SU-DHL-6 (cell line): ENCODE measurements at regions not wholly inside any gene's neighbourhood (a gene's known extent, or its start where the extent isn't known, plus 50 kb on each side); places are given as distances from the start of the nearest gene placed in this dataset.
"Not testable (repeated sequence)": the region's sequence is repeated elsewhere in the genome, so short reads cannot be mapped to it uniquely, and the experiment has no call there.

Experiments
- H2AFZ ChIP-seq: fragments of 200-600 bp; sonication (generic); 2 replicates; pipeline ENCODE4 v1.6.1; 2014; ENCODE audit warnings: low read depth, mild to moderate bottlenecking, moderate library complexity, mixed read lengths, antibody characterized with exemption, low read length; ENCODE audit not compliant: severe bottlenecking
- H3F3A ChIP-seq: fragments of 200-600 bp; shearing (Covaris generic); 2 replicates; pipeline ENCODE4 v1.6.0; 2016; ENCODE audit warnings: antibody characterized with exemption, mild to moderate bottlenecking; ENCODE audit not compliant: insufficient read depth
- H3K27ac ChIP-seq: fragments of 200-600 bp; sonication (generic); 2 replicates; pipeline ENCODE4 v1.5.1; 2016; ENCODE audit warnings: low read depth, mild to moderate bottlenecking, low read length, moderate library complexity, mixed read lengths
- H3K27me3 ChIP-seq: fragments of 200-600 bp; sonication (generic), shearing (Covaris generic); 2 replicates; pipeline ENCODE4 v1.6.0; 2014; ENCODE audit warnings: mild to moderate bottlenecking, low read length
- H3K36me3 ChIP-seq: fragments of 200-600 bp; sonication (generic); 2 replicates; pipeline ENCODE4 v1.6.1; 2014; ENCODE audit warnings: mild to moderate bottlenecking, low read length, mixed read lengths
- H3K4me2 ChIP-seq: fragments of 300-600, 200-600 bp; shearing (Covaris generic), sonication (generic); 2 replicates; pipeline ENCODE4 v1.6.0; 2014; ENCODE audit warnings: low read length, low read depth, mild to moderate bottlenecking; ENCODE audit not compliant: poor library complexity, severe bottlenecking
- H3K4me3 ChIP-seq: fragments of 200-600 bp; sonication (generic); 2 replicates; pipeline ENCODE4 v1.5.1; 2014; ENCODE audit warnings: antibody characterized with exemption, low read length, mild to moderate bottlenecking, mixed read lengths; ENCODE audit not compliant: insufficient read depth, poor library complexity, severe bottlenecking
- H3K79me2 ChIP-seq: fragments of 200-600 bp; sonication (generic); 2 replicates; pipeline ENCODE4 v1.6.1; 2014; ENCODE audit warnings: mild to moderate bottlenecking, low read length, moderate library complexity; ENCODE audit not compliant: insufficient read depth
- H3K9ac ChIP-seq: fragments of 200-600 bp; sonication (generic); 2 replicates; pipeline ENCODE4 v1.7.0; 2014; ENCODE audit warnings: mild to moderate bottlenecking, low read length
- H3K9me2 ChIP-seq: fragments of 200-600 bp; sonication (generic); replicated peaks from 2 replicates; pipeline ENCODE4 v1.6.1; 2014; ENCODE audit warnings: low read length; ENCODE audit not compliant: insufficient read depth
- H3K9me3 ChIP-seq: fragments of 200-600 bp; sonication (generic); 2 replicates; pipeline ENCODE4 v1.6.1; 2014; ENCODE audit warnings: low read length, mixed read lengths; ENCODE audit not compliant: insufficient read depth
- H4K20me1 ChIP-seq: fragments of 200-600 bp; sonication (generic); 2 replicates; pipeline ENCODE4 v1.6.1; 2014; ENCODE audit warnings: low read depth, mild to moderate bottlenecking, antibody characterized with exemption, low read length, moderate library complexity, mixed read lengths
- EZH2phosphoT487 ChIP-seq: fragments of 200-600 bp; sonication (generic), shearing (Covaris generic); conservative IDR thresholded peaks from 2 replicates; pipeline ENCODE4 v1.6.1; 2018; ENCODE audit warnings: mild to moderate bottlenecking, antibody characterized with exemption, low read length, moderate library complexity, mixed read lengths
- TF ChIP-seq, protein P1 (sequence below): fragments of 200-600 bp; sonication (generic); IDR thresholded peaks from one replicate; pipeline ENCODE4 v1.5.1; 2017; ENCODE audit warnings: antibody characterized with exemption, mild to moderate bottlenecking, low read length, moderate library complexity; ENCODE audit not compliant: insufficient read depth, poor library complexity, severe bottlenecking

DNA sequence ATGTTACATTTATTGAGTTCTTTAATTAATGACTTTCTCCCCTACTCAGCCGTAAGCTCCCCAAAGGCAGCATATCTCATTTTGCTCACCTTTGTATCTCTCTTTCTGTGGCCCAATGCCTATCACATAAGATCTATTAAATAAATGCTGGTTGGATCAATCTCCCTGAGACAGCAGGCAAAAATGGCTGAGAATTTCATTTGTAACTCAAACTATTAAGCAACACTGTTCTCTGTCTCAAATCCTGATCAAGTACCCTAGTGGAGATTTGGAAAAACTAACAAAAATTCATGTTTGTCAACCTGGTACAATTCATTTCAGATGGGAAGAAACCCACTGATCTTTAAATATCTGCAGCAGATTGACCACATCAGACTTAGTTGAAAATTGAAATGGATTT, 127.4 kb downstream of the ZFAND4 start:
- Histone ChIP-seq H3K27ac (no peak overlapping the region), H3K79me2 (no peaks in the 10 kb centered on the region), H4K20me1 (no peaks in the 10 kb centered on the region), H3K27me3 (no peaks in the 10 kb centered on the region), H3K9me3 (no peaks in the 10 kb centered on the region), H3K4me3 (no peak overlapping the region), H3K9me2 (no peaks in the 10 kb centered on the region), H3K4me2 (no peak overlapping the region), H3K9ac (no peak overlapping the region), H3F3A (no peaks in the 10 kb centered on the region), H2AFZ (no peak overlapping the region), H3K36me3 (no peaks in the 10 kb centered on the region)
- TF ChIP-seq EZH2phosphoT487 = no peak
- TF ChIP-seq, protein P1, sequence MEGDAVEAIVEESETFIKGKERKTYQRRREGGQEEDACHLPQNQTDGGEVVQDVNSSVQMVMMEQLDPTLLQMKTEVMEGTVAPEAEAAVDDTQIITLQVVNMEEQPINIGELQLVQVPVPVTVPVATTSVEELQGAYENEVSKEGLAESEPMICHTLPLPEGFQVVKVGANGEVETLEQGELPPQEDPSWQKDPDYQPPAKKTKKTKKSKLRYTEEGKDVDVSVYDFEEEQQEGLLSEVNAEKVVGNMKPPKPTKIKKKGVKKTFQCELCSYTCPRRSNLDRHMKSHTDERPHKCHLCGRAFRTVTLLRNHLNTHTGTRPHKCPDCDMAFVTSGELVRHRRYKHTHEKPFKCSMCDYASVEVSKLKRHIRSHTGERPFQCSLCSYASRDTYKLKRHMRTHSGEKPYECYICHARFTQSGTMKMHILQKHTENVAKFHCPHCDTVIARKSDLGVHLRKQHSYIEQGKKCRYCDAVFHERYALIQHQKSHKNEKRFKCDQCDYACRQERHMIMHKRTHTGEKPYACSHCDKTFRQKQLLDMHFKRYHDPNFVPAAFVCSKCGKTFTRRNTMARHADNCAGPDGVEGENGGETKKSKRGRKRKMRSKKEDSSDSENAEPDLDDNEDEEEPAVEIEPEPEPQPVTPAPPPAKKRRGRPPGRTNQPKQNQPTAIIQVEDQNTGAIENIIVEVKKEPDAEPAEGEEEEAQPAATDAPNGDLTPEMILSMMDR = no peak

DNA sequence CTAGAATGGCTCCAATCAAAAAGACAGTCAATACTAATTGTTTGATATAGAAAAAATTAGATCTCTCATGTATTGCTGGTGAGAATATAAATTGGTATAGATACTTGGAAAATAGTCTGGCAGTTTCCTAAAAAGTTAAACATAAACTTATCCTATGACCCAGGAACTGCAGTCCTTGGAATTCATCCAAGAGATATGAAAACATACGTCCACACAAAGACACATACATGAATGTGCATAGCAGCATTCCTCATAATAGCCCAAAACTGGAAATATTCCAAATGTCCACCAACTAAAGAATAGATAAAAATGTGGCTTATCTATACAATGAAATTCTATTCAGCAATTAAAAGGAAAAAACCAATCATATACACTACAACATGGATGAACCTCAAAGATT, 128.4 kb downstream of the ZFAND4 start:
- no peaks in the 10 kb centered on the region for H4K20me1 ChIP-seq
- no peak overlapping the region for H3K9ac ChIP-seq
- H3K9me3 ChIP-seq = no peaks in the 10 kb centered on the region
- H3K4me2 ChIP-seq = no peak overlapping the region
- no peak overlapping the region for H3K4me3 ChIP-seq
- H3K36me3 ChIP-seq = no peaks in the 10 kb centered on the region
- no peaks in the 10 kb centered on the region for H3K79me2 ChIP-seq
- H3K27me3 ChIP-seq = no peaks in the 10 kb centered on the region
- TF ChIP-seq, protein P1 = no peak
- TF ChIP-seq EZH2phosphoT487 = no peak
- no peaks in the 10 kb centered on the region for H3K9me2 ChIP-seq
- H2AFZ ChIP-seq = no peak overlapping the region
- H3K27ac ChIP-seq = no peak overlapping the region
- no peaks in the 10 kb centered on the region for H3F3A ChIP-seq

- H3K27me3 ChIP-seq, H3K4me3 ChIP-seq, H3K27ac ChIP-seq, H3K9me3 ChIP-seq, H2AFZ ChIP-seq, H3F3A ChIP-seq, H3K9ac ChIP-seq, H3K9me2 ChIP-seq, H3K79me2 ChIP-seq, H3K4me2 ChIP-seq, H4K20me1 ChIP-seq, H3K36me3 ChIP-seq: not testable (repeated sequence)
Observed at GRCh38 chr10:45541032-45541431, 131.5 kb downstream of the ZFAND4 start.

- H2AFZ ChIP-seq, H4K20me1 ChIP-seq, H3K79me2 ChIP-seq, H3K9ac ChIP-seq, H3K9me2 ChIP-seq, H3K27me3 ChIP-seq, H3K4me3 ChIP-seq, H3K9me3 ChIP-seq, H3K36me3 ChIP-seq, H3K27ac ChIP-seq, H3F3A ChIP-seq, H3K4me2 ChIP-seq: not testable (repeated sequence)
Observed at GRCh38 chr10:45540589-45540988, 132.0 kb downstream of the ZFAND4 start.

- H3K9me3 ChIP-seq, H3K27ac ChIP-seq, H3K4me2 ChIP-seq, H3K9ac ChIP-seq, H2AFZ ChIP-seq, H3K36me3 ChIP-seq, H3K27me3 ChIP-seq, H3F3A ChIP-seq, H3K79me2 ChIP-seq, H3K9me2 ChIP-seq, H4K20me1 ChIP-seq, H3K4me3 ChIP-seq: not testable (repeated sequence)
Observed at GRCh38 chr10:45539569-45539968, 133.0 kb downstream of the ZFAND4 start.
